Activated CD8-positive, alpha-beta T cell treated with anti-CD3 and anti-CD28 coated beads for 36 hours (primary cell): ENCODE measurements at regions not wholly inside any gene's neighbourhood (a gene's known extent, or its start where the extent isn't known, plus 50 kb on each side); places are given as distances from the start of the nearest gene placed in this dataset.

Experiments
- ATAC-seq: fragments of 200-7000 bp; cut with Tn5 transposase; one replicate; pipeline ENCODE4 v1.10.0; 2021; ENCODE audit warnings: mild to moderate bottlenecking, moderate library complexity
- CTCF ChIA-PET: fragments of 350-600 bp; sonication (Branson Sonifier 250); formaldehyde crosslinking; loops from one replicate; lab custom pipeline; 2021; ENCODE audit warnings: antibody characterized with exemption; lab: Charles Lee
- POLR2A ChIA-PET: fragments of 350-600 bp; sonication (Branson Sonifier 250); formaldehyde crosslinking; loops from one replicate; lab custom pipeline; 2021; ENCODE audit warnings: antibody characterized with exemption; lab: Charles Lee
- DNase-seq: peaks from one replicate; pipeline ENCODE4 v3.0.0-alpha.2; 2020
- H3K27ac Mint-ChIP-seq: one replicate; pipeline ENCODE4 v1.8.0; 2021; ENCODE audit warnings: mild to moderate bottlenecking, mixed read lengths
- H3K27me3 Mint-ChIP-seq: one replicate; pipeline ENCODE4 v1.8.0; 2021; ENCODE audit warnings: mixed read lengths
- H3K36me3 Mint-ChIP-seq: one replicate; pipeline ENCODE4 v1.8.0; 2021; ENCODE audit warnings: low read depth, mixed read lengths
- H3K4me1 Mint-ChIP-seq: one replicate; pipeline ENCODE4 v1.8.0; 2021; ENCODE audit warnings: low read depth, mixed read lengths
- H3K4me3 Mint-ChIP-seq: one replicate; pipeline ENCODE4 v1.8.0; 2021; ENCODE audit warnings: mild to moderate bottlenecking, moderate library complexity, mixed read lengths
- H3K9me3 Mint-ChIP-seq: one replicate; pipeline ENCODE4 v1.8.0; 2021; ENCODE audit warnings: mixed read lengths
- CTCF ChIP-seq: fragments of 200-600 bp; IDR thresholded peaks from one replicate; pipeline ENCODE4 v1.8.0; 2022; ENCODE audit warnings: antibody characterized with exemption, mild to moderate bottlenecking
- intact Hi-C: fragments of 100-400 bp; cut with micrococcal nuclease; formaldehyde crosslinking; loops from one replicate; pipeline ENCODE4 v1.10.0; 2022

GRCh38 chr12:67202678-67203012, 66.5 kb upstream of the CAND1 start:
- no peak for ATAC-seq
- no peak for DNase-seq
- H3K27me3 Mint-ChIP-seq: peaks cover 25% of the 10 kb centered on the region
- intact Hi-C loops: no loop called here
- POLR2A ChIA-PET: no interaction called here
- no peak overlapping the region for H3K4me3 Mint-ChIP-seq
- TF ChIP-seq CTCF: no peak
- H3K27ac Mint-ChIP-seq: no peak overlapping the region
- CTCF ChIA-PET: interaction anchor here (1.2 kb wide), 1 partner anchor 20 kb away, joined by 3 read pairs; no protein-coding TSS in a partner anchor
- no peaks in the 10 kb centered on the region for H3K36me3 Mint-ChIP-seq
- H3K9me3 Mint-ChIP-seq: no peaks in the 10 kb centered on the region
- H3K4me1 Mint-ChIP-seq: peaks cover 3% of the 10 kb centered on the region

GRCh38 chr12:67208281-67209067, 60.7 kb upstream of the CAND1 start:
- ChIA-PET CTCF (no interaction called here), POLR2A (no interaction called here)
- ATAC-seq (no peak), DNase-seq (no peak)
- Mint-ChIP-seq H3K27me3 (peaks cover 34% of the 10 kb centered on the region), H3K27ac (no peak overlapping the region), H3K4me1 (no peaks in the 10 kb centered on the region), H3K4me3 (no peak overlapping the region), H3K36me3 (no peaks in the 10 kb centered on the region), H3K9me3 (no peaks in the 10 kb centered on the region)
- TF ChIP-seq CTCF: no peak
- intact Hi-C loops: no loop called here

- ChIA-PET POLR2A (no interaction called here), CTCF (no interaction called here)
- Mint-ChIP-seq H3K27me3 (peaks cover 24% of the 10 kb centered on the region), H3K27ac (no peak overlapping the region), H3K9me3 (no peaks in the 10 kb centered on the region), H3K36me3 (no peaks in the 10 kb centered on the region), H3K4me3 (no peak overlapping the region), H3K4me1 (no peaks in the 10 kb centered on the region)
- no peak for TF ChIP-seq CTCF
- DNase-seq (no peak), ATAC-seq (no peak)
- intact Hi-C loops: no loop called here
Measured at GRCh38 chr12:67211029-67211428, 58.1 kb upstream of the CAND1 start.

GRCh38 chr12:67211494-67211893, 57.7 kb upstream of the CAND1 start:
- Mint-ChIP-seq H3K36me3 (no peaks in the 10 kb centered on the region), H3K4me3 (no peak overlapping the region), H3K4me1 (no peaks in the 10 kb centered on the region), H3K9me3 (no peaks in the 10 kb centered on the region), H3K27me3 (peaks cover 22% of the 10 kb centered on the region), H3K27ac (no peak overlapping the region)
- POLR2A ChIA-PET: no interaction called here
- CTCF ChIA-PET: no interaction called here
- no peak for DNase-seq
- no peak for TF ChIP-seq CTCF
- intact Hi-C loops: no loop called here
- no peak for ATAC-seq

- TF ChIP-seq CTCF: no peak
- Mint-ChIP-seq H3K27ac (no peak overlapping the region), H3K4me3 (no peak overlapping the region), H3K36me3 (no peaks in the 10 kb centered on the region), H3K27me3 (peaks cover 4% of the 10 kb centered on the region), H3K9me3 (no peaks in the 10 kb centered on the region), H3K4me1 (no peaks in the 10 kb centered on the region)
- intact Hi-C loops: no loop called here
- ChIA-PET CTCF (no interaction called here), POLR2A (no interaction called here)
- DNase-seq: no peak
- ATAC-seq: no peak
Measured at GRCh38 chr12:67217647-67218046, 51.5 kb upstream of the CAND1 start.
